Middle frontal gyrus (tissue), 1 donor: ENCODE measurements at regions not wholly inside any gene's neighbourhood (a gene's known extent, or its start where the extent isn't known, plus 50 kb on each side); places are given as distances from the start of the nearest gene placed in this dataset.

Experiments
- DNase-seq: peaks from one replicate; pipeline ENCODE4 v3.0.0-alpha.2; 2015; ENCODE audit warnings: low spot score; ENCODE audit errors: extremely low spot score

DNA sequence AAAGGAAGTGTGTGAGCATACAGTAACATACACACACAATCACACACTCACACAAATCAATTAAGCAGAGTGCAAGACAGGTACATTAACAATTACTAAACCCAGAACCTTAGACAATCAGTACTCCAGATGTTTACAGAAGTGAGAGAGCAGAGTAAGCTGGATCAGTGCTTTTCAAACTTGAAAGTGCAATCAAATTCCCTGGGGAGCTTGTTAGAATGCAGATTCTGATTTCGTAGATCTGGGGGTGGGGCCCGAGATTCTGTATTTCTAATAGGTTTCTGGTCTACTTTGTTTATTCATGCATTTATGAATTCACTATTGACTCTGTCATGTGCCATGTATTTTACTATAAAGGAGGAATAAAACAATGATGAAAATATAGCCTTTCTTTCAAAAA, 179.6 kb upstream of the PHYHIPL start:
- no peak for DNase-seq

DNA sequence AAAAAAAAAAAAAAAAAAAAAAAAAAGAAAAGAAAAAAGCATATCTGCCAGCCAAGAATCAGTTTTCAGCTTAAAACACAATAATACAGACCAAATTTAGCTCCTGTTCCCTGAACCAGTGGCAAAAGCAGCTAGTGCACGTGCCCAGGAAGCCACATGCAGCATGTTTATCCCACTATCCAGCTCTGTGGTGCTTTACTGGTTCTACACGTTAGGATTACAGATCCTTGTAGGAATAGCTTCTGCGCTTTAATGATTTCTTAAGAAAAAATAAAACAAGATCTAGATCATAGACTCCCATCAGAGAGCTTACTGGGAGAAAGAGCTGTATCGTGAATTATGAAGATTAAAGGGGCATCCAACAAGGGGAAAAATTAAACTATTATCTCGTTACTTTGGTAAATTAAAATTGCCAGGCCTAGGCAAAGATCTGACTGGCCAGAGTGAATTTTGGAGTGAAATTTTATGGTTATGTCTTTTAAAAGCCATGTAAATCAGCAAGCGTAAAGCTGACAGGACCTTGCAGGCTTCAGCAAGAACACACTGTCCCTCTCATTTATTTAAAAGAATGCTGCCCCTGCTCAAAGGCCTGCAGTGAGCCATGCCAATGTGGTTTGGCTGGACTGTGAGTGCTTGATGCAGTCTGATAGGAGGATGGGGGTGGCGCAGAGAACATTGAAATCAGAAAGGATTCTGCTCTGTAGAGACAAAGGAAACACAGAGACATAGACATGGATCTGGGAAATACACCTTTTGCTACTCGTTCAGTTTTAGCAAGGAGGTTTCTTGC, 177.3 kb upstream of the PHYHIPL start:
- DNase-seq: no peak

DNA sequence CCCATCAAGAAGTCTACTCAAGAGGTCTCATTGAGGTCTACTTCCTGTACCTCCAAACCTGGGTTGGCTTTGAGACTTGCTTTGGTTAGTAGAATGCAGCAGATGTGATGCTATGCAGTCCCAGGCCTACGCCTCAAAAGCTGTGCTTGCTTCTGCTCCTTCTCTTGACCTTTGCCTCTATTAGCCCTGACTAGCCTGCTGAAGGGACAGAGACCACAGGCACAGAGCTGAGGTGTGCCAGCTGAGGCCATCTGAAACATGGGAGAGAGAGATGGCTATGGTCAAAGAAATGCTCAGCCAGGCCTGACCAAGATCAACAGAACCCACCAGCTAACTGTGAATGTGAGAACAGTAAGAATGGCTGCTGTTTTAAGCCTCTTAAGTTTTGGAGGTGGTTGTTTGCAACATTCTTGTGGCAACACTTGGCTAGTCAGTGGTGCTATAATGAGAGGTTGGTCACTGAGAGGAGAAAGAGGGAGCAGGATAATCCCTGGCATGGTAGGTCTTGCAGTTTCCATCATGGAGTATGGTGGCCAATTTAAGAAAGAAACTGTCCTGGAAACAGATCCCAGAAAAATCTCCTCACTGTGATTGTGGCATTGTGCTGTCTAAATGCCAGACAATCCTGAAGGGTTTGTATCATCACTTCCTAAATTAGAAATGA, 176.1 kb upstream of the PHYHIPL start:
- DNase-seq: no peak

GRCh38 chr10:59002011-59002410, 174.4 kb upstream of the PHYHIPL start:
- DNase-seq: no peak

GRCh38 chr10:59003203-59003602, 173.2 kb upstream of the PHYHIPL start:
- no peak for DNase-seq

- no peak for DNase-seq
Observed at GRCh38 chr10:59004392-59004791, 172.1 kb upstream of the PHYHIPL start.

GRCh38 chr10:59006511-59007306, 169.7 kb upstream of the PHYHIPL start:
- DNase-seq: no peak

DNA sequence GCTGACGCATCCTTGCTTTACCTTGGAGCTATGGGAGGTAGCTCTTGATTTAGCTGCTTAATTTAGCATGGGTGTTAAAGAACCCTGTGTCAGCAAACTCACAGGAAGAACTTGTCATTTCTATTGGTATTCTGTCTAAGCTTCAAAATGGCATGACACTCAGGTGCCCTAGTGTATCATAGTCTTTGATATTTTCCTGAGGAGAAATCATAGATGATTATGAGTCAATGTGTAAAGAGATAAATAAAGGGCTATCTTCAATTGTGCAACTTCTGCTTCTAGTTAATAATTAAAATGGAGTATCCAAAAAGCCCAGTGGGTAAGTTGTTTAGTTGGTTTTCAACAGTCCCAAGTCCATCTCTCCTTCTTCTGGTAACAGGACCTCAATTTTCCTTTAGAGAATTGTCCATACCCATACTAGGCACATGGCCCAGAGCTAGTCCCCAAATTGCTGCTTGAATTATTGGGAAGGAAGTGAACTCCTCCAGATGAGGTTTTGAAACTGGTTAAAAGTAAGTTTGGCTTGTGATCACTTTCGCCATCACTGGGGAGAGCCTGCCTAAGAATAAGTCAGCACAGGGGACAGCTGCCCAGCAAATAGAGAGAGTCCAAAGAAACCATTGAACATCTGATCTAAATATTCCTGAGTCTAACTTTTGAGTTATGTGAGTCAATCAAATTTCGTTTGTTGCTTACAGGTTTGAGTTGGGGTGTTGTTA, 169.0 kb upstream of the PHYHIPL start:
- no peak for DNase-seq

GRCh38 chr10:59008452-59008851, 168.0 kb upstream of the PHYHIPL start:
- DNase-seq: no peak

GRCh38 chr10:59011972-59012632, 164.3 kb upstream of the PHYHIPL start:
- no peak for DNase-seq

DNA sequence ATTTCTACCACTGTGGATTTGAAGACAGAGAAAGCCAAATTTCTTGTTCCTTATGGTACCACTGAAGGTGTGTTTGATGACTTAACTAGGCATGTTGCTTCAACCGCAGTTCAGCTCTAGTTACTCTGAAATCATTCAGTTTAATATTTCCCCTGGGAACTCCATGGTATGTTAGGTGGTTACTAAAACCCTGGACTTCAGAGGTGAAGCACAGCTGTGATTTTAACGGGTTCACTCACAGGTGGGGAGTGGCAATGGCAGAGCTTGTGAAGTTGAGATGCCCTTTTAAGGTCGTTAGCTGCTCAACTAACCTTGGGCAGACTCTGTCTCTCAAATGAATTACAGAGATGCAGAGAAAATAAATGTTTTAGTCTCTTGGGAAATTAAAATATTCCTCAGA, 163.6 kb upstream of the PHYHIPL start:
- DNase-seq: no peak

DNA sequence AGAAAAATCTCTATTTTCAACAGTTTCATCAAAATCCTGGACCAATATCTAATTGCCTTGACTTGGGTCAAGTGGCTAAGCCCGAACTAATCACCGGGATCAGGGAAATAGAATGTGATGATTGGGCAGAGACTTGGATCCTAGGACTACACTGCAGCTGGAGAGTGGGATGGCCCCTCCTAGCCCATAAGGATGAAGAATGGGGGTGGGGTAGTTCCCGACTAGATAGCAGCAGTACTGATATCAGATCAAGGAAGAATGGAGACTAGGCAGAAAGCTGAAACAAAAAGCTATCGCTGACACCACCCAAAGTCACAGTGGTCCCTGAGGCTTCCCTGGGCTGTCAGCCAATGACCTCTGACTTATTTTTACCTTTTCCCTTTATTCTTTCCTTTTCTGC, 160.4 kb upstream of the PHYHIPL start:
- DNase-seq: no peak

GRCh38 chr10:59018977-59019376, 157.5 kb upstream of the PHYHIPL start:
- DNase-seq: no peak

DNA sequence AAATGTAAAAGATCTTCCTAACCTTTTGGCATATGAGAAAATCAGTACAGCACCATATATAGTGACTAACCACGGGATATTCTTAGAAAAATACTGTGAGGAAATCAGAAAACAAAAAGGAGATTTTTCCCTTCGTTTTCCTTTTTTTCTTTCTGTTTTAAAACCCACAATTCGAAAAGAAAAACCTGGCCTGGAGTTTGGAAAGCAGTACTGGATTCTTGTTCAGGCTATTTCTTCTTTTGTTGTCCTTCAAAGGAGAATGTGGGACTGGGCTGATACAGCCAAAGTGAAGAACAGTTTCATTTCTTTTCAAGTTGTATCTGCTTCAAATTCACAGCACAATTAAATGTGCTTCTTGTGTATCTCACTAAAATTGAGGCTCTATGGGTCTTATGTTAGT, 156.8 kb upstream of the PHYHIPL start:
- DNase-seq: no peak

DNA sequence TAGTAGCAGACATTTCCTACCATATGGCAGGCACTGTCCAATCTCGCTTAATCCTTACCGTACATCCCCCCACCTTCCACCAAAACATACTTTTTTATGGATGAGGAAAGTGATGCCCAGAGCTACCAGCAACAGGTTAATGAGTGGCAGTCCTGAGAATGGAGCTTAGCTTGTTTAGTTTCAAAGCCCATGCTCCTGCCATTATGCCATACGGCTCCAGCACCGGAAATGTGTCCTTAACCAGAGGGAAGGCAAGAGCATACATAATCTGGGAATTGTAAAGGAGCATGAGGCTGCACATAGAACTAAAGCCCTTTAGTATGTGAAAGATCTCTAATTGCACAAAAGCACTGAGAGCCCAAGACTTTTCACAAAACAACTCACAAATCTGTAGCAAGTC, 155.9 kb upstream of the PHYHIPL start:
- DNase-seq: no peak

- DNase-seq: no peak
Observed at GRCh38 chr10:59025981-59026765, 150.3 kb upstream of the PHYHIPL start.

DNA sequence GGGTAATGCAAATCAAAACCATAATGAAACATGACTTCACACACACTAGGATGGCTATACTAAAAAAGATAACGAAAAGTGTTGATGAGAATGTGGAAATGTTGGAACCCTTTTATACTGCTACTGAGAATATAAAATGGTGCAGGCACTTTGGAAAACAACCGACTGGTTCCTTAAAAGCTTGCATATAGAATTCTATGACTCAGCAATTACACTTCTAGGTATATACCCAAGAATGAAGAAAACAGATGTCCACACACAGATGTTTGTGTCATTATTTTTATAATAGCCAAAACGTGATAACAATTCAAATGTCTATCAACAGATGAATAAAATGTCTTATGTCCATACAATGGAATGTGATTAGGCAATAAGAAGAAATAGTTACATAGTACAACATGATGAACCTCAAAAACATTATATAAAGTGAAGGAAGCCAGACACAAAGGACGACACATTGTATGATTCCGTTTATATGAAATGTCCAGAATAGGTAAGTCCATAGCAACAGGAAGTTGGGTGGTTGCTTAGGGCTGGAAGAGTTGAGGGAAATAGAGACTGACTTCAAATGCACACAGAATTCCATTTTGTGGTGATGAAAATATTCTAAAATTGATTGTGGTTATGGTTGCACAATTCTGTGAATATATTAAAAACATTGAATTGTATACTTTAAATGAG, 148.3 kb upstream of the PHYHIPL start:
- DNase-seq: no peak

DNA sequence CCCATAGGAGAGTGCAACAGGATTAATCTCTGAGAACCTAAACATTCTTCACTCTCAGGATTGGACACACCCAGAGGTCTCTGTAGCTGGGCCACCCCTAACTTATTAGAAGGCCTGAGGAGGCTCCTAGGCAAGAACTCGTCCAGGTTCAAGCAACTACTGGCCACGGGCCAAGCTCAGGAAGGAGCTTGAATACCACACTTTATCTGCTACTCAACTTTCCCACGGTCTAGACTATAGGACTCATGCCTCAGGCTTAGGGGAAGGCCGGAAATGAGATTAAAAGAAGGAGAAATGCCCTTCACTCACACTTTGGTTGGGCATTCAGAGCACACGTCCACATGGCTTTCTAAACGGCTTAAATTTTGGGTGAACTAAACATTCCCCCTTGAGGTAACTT, 142.8 kb upstream of the PHYHIPL start:
- no peak for DNase-seq

GRCh38 chr10:59036311-59037017, 140.0 kb upstream of the PHYHIPL start:
- DNase-seq: no peak
